GM12874 (cell line): ENCODE measurements at regions not wholly inside any gene's neighbourhood (a gene's known extent, or its start where the extent isn't known, plus 50 kb on each side); places are given as distances from the start of the nearest gene placed in this dataset.

ENCODE experiments used
- TF ChIP-seq, protein P1 (sequence below): IDR thresholded peaks from 2 replicates; pipeline ENCODE4 v1.5.1; 2011; ENCODE audit warnings: low read depth, mild to moderate bottlenecking, control low read depth, low read length, moderate library complexity; ENCODE audit not compliant: insufficient read depth

GRCh38 chr13:106873810-106874209 lies 305.9 kb upstream of the ARGLU1 start:
- TF ChIP-seq, protein P1, sequence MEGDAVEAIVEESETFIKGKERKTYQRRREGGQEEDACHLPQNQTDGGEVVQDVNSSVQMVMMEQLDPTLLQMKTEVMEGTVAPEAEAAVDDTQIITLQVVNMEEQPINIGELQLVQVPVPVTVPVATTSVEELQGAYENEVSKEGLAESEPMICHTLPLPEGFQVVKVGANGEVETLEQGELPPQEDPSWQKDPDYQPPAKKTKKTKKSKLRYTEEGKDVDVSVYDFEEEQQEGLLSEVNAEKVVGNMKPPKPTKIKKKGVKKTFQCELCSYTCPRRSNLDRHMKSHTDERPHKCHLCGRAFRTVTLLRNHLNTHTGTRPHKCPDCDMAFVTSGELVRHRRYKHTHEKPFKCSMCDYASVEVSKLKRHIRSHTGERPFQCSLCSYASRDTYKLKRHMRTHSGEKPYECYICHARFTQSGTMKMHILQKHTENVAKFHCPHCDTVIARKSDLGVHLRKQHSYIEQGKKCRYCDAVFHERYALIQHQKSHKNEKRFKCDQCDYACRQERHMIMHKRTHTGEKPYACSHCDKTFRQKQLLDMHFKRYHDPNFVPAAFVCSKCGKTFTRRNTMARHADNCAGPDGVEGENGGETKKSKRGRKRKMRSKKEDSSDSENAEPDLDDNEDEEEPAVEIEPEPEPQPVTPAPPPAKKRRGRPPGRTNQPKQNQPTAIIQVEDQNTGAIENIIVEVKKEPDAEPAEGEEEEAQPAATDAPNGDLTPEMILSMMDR, result no peak

- TF ChIP-seq, protein P1, result no peak
Observed at GRCh38 chr13:106867249-106867648, 299.3 kb upstream of the ARGLU1 start.

- TF ChIP-seq, protein P1, result no peak
Observed at GRCh38 chr13:106865716-106866440, 297.9 kb upstream of the ARGLU1 start.

DNA sequence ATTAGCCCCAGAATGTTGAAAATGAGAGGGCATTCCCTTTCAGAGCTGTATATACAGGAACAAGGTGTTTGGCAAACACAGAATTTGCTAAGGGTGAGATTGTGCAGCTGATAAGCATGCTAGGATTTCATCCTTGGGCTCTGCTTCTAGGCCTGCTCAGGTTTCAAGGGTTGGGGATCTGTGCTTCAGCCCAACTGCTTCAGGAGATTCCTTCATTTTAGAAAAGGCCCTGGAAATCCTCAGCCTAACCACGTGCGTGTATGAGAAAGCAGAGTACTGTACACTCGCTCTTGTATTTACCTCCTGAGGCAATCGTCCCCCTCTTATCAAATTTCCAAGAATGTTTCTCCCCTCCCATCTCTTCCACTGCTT lies 291.6 kb upstream of the ARGLU1 start:
- TF ChIP-seq, protein P1, result no peak

GRCh38 chr13:106858903-106859532 lies 291.1 kb upstream of the ARGLU1 start:
- TF ChIP-seq, protein P1, result no peak

- TF ChIP-seq, protein P1, result no peak
Observed at GRCh38 chr13:106852436-106852835, 284.5 kb upstream of the ARGLU1 start.

DNA sequence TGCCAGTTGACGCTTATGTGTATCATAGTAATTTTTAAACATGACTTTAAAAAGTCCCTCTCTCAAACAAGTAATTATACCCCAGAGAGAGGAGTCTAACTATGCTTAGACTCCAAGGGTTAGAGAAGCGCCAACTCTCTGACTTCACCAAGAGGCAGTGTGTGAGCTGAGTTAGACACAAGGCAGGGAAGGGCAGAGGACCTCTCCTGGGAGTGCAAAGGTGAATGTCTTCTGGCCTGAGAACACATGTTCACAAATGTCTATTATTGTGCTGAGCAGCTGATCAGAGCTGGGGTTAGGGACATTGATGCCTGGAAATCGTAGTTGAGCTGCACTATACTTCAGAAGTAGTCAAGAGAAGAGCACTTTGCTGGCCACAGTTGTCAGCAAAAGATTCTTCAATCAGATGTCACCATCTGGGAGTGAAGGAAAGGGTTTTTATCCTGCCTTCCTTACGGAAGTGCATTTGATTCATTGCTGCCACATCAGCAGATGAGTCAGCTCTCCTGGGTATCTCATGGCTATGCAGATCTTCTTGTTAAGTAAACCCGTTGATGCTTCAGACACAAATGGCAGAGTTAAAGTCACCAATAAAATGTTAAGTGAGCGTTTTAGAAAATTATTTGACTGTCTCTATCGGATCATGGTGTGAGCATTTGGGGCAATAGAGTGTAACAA lies 283.2 kb upstream of the ARGLU1 start:
- TF ChIP-seq, protein P1, result no peak
